HPDE6-E6E7 (cell line): ENCODE measurements at regions not wholly inside any gene's neighbourhood (a gene's known extent, or its start where the extent isn't known, plus 50 kb on each side); places are given as distances from the start of the nearest gene placed in this dataset.
"Not testable (repeated sequence)": the region's sequence is repeated elsewhere in the genome, so short reads cannot be mapped to it uniquely, and the experiment has no call there.

ENCODE experiments used
- DNase-seq: peaks from one replicate; pipeline ENCODE4 v3.0.0; 2011; ENCODE audit warnings: missing footprints; ENCODE audit errors: extremely low spot score

DNA sequence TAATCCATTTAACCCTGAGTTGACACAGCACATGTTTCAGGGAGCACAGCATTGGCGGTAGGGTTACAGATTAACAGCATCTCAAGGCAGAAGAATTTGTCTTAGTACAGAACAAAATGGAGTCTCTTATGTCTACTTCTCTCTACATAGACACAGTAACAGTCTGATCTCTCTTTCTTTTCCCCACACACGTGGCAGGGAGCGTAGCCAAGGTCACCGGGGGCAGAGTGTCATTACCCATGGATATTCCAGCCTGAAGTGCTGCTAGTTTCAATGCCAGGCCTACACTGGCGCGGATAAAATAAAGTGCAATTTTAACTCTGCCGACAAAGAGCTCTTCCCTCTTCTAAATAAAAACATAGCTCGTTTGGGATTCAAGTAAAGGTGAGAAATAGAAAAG lies 366.3 kb upstream of the SGCG start:
- DNase-seq, result not testable (repeated sequence)

DNA sequence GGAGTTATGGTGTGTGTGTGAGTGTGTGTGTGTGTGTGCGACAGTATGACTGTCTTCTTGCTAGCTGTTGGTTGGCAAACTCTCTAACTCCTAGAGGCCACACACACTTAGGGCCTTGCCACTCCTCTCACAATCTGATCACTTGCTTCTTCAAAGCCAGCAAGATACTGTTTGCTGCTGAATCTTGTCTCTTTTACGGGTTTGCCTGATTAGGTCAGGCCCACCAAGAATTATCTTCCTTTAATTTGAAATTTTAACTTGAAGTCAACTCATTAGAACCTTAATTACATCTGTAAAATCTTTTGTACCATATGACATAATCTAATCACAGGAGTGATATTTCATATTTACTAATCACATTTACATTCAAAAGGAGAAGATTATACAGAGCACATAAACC lies 359.2 kb upstream of the SGCG start:
- no peak for DNase-seq

DNA sequence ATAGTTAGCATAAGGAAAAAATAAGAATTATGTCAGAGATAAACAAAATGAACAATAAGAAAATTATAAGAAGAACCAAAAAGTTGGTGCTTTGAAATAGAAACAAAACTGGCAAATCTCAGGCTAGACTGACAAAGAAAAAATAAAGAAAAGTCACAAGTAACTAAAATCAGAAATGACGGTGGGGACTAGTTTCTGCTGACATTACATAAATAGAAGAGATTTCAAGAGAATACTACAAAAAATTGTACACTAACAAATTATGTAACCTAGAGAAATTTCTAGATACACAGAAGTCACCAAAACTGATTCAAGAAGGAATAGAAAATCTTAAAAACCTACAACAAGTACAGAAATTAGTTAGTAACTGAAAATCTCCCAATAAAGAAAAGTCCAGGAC lies 355.6 kb upstream of the SGCG start:
- no peak for DNase-seq

DNA sequence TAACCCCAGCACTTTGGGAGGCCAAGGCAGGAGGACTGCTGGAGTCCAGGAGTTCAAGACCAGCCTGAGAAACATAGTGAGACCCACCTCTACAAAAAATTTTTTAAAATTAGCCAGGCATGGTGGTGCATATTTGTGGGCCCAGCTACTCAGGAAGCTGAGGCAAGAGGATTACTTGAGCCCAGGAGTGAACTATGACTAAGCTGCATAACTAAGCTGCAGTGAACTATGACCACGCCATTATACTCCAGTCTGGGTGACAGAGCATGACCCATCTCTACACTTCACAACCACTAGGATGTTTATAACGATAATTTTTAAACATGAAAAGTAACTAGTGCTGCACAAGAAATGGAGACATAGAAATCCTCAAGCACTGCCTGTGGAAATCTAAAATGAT lies 352.7 kb upstream of the SGCG start:
- no peak for DNase-seq

DNA sequence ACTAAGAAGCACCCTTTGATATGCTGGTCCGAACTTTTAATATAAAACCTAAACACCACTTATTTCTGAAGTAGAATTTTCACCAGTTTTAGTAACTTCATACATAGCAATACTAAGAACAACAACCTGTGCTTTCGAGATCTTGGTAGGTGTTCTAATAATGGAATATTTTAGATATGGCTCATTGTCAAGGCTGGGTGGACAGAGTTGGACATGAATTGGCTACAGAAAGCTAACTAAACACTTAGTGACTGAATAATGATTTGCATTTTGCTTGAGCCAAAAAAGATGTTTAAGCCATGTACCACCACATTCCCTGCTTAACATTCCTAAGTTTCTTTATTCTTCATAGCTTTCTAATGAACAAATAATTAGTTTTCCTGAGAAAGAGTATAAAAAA lies 344.3 kb upstream of the SGCG start:
- no peak for DNase-seq

DNA sequence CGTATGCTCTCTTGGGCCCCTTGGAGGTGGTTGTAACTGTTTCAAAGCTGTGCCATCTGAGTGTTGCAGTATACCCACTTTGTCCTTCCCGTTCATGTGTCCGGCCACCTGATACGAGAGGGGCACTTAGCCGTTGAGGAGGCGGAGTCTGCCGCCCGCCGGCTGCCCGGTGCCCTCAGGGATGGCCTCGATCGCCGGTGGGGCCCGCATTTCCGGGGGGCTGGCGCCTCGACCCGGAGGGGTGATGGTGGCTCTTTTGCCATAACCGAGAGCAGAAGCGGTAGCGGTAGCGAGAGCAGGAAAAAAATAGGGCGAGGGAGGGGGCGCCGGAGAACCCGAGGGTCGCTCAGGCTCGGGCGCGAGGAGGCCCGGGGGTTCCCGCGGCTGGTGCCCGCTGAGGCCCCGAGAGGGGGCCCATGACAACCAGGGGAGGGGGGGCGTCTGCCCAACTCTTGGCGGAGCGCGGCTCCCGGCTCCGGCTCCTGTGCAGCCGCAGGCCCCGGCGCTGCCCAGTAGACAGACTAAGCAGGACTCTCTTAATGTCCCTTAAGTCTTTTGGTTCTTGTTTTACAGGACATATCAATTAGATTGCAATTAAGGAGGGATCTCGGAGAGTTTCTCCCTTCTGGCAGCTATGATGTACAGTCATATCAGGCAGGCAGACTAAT lies 342.7 kb upstream of the SGCG start:
- DNase-seq, result no peak

DNA sequence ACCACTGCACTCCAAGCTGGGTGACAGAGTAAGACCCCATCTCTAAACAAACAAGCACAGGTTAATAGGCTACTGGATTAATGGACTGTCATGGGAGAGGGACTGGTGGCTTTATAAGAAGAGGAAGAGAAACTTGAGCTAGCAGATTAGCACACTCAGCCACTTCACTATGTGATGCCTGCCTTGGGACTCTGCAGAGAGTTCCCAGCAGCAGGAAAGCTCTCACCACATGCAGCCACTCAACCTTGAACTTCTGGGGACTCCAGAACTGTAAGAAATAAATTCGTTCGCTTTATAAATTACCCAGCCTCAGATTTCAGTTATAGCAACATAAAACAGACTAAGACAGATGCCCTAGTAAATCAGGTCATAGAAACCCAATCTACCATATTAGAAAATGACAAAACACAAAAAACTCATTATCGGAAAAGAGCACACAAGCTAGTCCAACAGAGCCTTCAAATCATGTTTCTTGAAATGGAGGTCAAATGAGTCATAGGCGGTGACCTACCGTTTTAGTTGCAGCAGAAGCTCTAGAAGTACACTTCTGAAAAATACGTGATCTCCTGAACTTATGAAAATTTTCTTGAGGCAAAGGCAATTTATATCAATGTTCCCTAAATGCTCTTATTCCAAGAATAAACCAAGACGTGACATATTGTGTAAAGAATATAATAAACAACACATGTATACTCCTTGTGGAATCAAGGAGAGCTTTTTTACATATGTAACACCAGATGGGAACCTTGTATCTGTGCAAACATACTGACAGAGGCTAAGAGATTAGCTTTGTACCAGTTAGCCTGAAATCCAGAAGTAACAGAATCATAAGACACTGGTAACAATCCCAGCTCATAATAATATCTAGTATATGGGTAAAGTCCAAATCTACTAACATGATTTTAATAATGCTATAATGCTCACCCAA lies 340.9 kb upstream of the SGCG start:
- DNase-seq, result no peak

DNA sequence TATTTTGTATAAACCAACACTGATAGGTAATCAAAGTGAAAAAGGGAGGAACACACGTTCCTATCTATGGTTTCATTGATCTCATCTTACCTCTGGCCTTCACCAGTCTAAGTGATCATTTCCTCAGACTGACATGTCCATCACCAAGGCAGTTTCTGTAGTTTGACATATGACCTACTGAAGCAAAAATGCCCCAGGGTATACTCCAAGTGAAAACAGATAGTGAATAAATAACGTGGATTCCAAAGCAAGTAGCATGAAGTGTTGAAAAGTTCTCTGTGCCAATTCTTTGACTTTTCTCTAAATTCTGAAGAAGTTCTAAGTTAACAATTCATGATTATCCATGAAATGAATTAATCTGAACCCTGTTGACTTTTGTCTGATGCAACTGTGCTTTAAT lies 334.2 kb upstream of the SGCG start:
- DNase-seq, result no peak

DNA sequence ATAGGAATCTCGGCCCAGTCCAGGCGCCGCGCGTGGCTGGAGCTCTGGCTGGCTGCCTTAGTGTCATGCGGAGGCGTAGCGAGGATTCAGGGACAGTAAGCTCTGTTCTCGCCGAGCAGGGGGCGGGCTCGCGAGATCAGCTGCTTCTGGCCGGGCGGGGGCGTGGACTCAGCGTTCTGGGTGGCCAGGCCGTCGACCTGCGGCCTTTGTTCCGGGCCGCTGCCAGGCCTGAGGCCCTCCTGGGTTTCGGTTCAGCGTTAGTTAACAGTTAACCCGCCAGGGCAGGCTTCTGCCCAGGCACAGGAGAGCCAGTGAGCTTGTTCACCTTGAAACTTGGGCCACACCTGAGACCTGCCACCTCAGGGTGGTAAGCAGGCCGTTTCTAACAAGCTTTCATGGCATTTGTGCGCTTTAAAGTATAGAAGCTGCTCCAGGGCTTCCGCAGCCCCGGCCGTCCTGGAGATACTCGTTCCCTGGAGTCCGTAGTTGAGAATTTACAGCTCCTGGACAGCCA lies 332.2 kb upstream of the SGCG start:
- DNase-seq, result no peak

DNA sequence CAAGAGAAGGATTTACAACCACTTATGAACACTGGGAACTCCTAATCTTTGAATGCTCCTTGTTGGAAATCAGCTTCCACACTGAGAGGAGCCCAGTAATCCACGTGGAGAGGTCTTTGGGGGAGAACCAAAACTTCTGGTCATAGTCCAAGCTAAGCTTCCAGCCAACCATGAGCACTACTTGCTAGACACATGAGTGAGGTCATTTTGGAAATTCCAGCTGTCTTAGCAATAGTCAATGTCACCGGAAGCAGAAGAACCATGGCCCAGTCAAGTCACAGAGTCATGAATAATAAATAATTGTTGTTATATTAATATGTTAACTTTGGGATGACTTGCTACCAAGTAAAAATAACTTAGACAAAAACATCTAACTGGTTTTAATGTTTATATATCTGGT lies 324.9 kb upstream of the SGCG start:
- no peak for DNase-seq

DNA sequence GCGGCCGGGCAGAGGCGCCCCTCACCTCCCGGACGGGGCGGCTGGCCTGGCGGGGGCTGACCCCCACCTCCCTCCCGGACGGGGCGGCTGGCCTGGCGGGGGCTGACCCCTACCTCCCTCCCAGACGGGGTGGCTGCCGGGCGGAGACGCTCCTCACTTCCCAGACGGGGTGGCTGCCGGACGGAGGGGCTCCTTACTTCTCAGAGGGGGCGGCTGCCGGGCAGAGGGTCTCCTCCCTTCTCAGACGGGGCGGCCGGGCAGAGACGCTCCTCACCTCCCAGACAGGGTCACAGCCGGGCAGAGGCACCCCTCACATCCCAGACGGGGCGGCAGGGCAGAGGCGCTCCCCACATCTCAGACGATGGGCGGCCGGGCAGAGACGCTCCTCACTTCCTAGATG lies 321.8 kb upstream of the SGCG start:
- DNase-seq, result not testable (repeated sequence)

DNA sequence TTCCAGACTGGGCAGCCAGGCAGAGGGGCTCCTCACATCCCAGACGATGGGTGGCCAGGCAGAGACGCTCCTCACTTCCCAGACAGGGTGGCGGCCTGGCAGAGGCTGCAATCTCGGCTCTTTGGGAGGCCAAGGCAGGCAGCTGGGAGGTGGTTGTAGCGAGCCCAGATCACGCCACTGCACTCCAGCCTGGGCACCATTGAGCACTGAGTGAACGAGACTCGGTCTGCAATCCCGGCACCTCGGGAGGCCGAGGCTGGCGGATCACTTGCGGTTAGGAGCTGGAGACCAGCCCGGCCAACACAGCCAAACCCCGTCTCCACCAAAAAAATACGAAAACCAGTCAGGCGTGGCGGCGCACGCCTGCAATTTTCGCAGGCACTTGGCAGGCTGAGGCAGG lies 321.4 kb upstream of the SGCG start:
- DNase-seq, result not testable (repeated sequence)

DNA sequence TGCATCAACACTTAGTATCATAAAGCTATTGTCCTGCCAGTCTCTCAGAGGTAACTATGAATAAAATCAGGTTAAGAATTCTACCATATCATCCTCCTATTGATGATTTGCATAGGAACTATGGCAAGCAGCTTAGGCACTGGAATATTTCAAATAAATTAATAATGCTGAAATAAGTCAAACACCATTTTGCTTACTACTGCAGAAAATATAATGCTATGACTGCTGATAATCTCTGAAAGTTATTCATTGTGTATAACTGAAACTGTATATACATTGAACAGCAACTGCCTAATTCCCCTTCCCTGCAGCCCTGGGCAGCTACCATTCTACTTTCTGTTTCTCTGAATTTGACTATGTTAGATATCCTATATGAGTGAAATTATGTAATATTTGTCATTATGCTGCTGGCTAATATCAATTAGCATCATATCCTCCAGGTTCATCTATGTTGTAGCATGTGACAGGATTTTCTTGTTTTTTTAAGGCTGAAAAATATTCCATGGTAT lies 318.8 kb upstream of the SGCG start:
- DNase-seq, result no peak

DNA sequence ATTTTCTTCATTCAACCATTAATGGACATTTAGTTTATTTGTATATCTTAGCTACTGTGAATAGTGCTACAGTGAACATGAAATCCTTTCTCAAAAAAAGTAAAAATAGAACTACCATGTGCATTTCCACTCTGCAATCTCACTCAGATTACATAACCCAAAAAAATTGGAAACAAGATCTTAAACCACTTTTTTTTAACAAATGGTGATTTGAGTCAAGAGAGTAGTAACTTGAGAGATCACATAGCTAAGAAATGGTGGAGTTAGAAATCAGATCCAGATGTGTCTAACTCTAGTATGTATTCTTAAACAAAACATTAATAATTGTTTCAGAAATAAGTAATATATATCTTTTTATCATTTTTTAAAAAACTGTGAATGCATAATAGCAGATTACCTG lies 318.3 kb upstream of the SGCG start:
- no peak for DNase-seq

DNA sequence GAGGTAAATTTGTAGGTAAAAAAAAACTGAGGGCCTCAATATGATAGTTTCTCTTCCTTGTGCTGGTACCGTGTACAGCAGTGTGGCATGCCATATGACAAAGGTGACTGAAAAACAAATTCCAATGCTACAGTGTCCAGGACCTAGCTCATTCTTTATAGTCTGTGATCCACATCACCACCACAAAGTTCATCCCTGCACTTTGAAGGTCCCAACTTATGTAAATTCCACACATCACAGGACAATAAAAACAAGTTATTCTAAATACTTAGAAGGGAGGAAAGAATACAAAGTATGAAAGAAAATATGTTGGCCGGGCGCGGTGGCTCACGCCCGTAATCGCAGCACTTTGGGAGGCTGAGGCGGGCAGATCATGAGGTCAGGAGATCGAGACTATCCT lies 314.6 kb upstream of the SGCG start:
- DNase-seq, result no peak

DNA sequence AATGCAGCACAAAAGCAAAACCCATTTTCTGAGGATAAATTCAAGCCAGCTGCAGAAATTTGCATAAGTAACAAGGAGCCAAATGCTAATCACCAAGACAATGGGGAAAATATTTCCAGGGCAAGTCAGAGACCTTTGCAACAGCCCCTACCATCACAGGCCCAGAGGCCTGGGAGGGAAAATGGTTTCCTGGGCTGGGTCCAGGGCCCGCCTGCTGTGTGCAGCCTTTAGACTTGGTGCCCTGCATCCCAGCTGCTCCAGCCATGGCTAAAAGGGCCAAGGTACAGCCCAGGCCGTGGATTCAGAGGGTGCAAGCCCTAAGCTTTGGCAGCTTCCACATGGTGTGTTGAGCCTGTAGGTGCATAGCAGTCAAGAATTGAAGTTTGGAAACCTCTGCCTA lies 309.5 kb upstream of the SGCG start:
- DNase-seq, result no peak

DNA sequence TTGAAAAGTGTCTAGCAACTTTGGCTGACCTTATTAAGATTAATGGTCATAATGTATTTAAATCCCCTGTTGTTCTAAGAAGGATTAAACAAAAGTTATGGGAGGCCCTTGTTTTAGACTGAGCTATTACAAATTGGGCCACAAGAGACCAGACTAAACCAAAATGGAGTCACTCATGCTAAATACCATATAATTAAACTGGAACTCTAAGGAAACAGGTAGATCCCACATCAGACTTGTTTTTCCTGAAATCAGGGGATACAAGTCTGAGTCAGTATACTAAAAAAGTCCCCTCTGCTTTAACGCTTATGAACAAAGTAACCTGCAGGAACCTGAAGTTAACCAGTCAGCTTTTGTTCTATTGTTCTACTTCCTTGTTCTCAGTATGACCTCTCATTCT lies 305.9 kb upstream of the SGCG start:
- no peak for DNase-seq

DNA sequence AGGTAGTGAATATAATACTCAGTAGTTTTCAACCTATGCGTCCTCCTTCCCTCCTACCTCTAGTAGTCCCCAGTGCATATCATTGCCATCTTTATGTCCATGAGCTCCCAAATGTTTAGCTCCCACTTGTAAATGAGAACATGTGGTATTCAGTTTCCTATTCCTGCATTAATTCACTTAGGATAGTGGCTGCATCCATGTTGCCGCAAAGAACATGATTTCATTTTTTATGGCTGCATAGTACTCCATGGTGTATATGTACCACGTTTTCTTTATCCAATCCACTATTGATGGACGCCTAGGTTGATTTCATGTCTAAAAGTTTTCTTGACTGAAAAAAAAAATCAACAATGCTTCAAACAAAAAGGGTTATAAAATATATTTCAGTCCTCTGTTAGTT lies 303.4 kb upstream of the SGCG start:
- no peak for DNase-seq

DNA sequence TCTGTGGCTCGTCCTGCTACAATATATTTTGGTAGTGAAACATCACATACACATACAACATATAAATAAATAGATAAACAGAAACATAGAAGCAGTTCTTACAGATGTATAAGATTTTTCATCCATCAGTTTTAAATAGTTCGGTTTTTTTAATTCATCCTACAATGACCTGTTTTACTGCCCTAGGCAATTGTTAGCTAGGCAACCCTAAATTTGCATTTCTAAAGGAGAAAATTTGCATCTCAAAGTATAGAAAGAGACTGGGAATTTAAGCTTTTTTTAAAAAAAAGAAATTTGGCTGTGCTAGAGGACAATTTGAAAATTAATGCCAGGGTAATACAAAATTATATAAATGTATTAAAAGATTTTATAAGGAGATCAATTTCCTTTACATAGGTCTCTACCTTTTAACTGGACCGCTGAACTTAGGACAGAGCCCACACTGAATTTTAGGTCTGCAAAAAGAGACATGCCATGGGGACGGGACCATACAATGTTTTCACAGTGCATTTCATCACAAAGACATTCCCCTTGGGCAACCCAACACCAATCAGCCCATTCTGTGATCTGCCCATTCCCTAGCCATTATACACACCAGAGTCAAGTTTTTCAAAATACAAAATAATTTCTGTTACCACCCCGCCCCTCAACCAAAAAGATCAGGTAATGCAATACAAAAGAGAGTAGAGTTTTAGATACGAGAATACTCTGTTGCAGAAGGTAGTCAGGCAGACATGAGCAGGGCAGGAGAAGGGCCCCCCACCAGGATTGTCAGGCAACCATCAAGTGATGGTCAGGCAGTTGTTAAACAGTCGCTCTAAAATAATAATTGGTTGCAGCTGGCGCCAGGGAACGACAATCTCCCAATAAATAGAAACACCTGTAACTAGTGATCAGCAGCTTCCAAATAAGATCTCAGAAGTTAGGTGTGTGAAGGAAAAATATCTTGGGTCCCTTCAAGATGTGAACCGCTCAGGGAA lies 299.7 kb upstream of the SGCG start:
- no peak for DNase-seq

DNA sequence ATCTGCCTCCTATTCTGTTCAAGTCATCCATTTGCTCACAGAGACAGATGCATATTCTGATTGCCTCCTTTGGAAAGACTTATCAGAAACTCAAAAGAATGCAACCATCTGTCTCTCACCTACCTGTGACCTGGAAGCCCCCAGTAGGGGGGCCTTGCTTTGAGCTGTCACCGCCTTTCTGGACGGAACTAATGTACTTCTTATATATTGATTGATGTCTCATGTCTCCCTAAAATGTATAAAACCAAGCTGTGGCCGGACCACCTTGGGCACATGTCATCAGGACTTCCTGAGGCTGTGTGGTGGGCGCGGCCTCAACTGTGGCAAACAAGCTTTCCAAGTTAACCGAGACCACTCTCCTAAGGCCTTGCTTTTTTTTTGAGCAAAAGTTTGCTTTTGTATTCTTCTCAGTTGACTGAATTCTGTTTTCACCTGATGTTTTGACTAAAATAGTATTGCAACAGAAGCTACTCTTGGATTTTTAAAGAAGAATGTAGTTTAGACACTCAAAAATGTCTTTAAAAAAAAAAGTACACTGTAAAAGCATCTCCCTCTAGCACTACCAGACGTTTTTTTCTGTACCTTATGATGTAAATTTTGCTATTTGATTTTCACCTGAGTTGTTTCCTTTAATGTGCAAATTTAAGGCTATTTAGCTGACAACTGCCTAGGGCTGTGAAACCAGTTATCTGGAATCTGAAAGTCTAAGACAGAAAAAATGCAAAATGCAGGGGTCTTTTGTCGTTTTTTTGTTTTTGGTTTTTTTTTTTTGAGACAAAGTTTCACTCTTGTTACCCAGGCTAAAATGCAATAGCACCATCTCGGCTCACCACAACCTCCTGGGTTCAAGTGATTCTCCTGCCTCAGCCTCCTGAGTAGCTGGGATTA lies 298.8 kb upstream of the SGCG start:
- not testable (repeated sequence) for DNase-seq
